ENCODE measurements at regions not wholly inside any gene's neighbourhood (a gene's known extent, or its start where the extent isn't known, plus 50 kb on each side); places are given as distances from the start of the nearest gene placed in this dataset.

- no peak for TF ChIP-seq CTCF (conservative IDR thresholded peaks at IDR 0.05; ENCODE audit: low read length)
- DNase-seq (ENCODE audit: low read depth), result peak; percentile 3
- H3K4me3 ChIP-seq (ENCODE audit: low read length), result no peak overlapping the region
Measured at GRCh38 chr4:33658971-33659370, 2585.3 kb downstream of the ARAP2 start.

- no peak for TF ChIP-seq CTCF (conservative IDR thresholded peaks at IDR 0.05; ENCODE audit: low read length)
- no peak overlapping the region for H3K4me3 ChIP-seq (ENCODE audit: low read length)
- DNase-seq (ENCODE audit: low read depth), result no peak
Measured at GRCh38 chr4:33661636-33662035, 2582.7 kb downstream of the ARAP2 start.

GRCh38 chr4:33685939-33686338 is 2558.4 kb downstream of the ARAP2 start:
- no peak for DNase-seq (ENCODE audit: low read depth)
- TF ChIP-seq CTCF (conservative IDR thresholded peaks at IDR 0.05; ENCODE audit: low read length), result no peak

GRCh38 chr4:33696041-33696440 is 2548.3 kb downstream of the ARAP2 start:
- TF ChIP-seq CTCF (conservative IDR thresholded peaks at IDR 0.05; ENCODE audit: low read length), result no peak
- peak; percentile 4 for DNase-seq (ENCODE audit: low read depth)
- H3K4me3 ChIP-seq (ENCODE audit: low read length), result no peak overlapping the region

More at GRCh38 chr4:33685939-33686338, 2558.4 kb downstream of the ARAP2 start:
- no peak overlapping the region for H3K4me3 ChIP-seq (ENCODE audit: low read length)

- no peak for DNase-seq (ENCODE audit: low read depth)
- TF ChIP-seq CTCF (conservative IDR thresholded peaks at IDR 0.05; ENCODE audit: low read length), result no peak
- no peak overlapping the region for H3K4me3 ChIP-seq (ENCODE audit: low read length)
Measured at GRCh38 chr4:33696586-33696985, 2547.7 kb downstream of the ARAP2 start.

- no peak for TF ChIP-seq CTCF (conservative IDR thresholded peaks at IDR 0.05; ENCODE audit: low read length)
- peak; percentile 44 for DNase-seq (ENCODE audit: low read depth)
- H3K4me3 ChIP-seq (ENCODE audit: low read length), result no peak overlapping the region
Measured at GRCh38 chr4:33709247-33709646, 2535.1 kb downstream of the ARAP2 start.

- H3K4me3 ChIP-seq (ENCODE audit: low read length), result no peak overlapping the region
- no peak for TF ChIP-seq CTCF (conservative IDR thresholded peaks at IDR 0.05; ENCODE audit: low read length)
- no peak for DNase-seq (ENCODE audit: low read depth)
Measured at GRCh38 chr4:33711826-33712225, 2532.5 kb downstream of the ARAP2 start.
